ENCODE measurements at regions not wholly inside any gene's neighbourhood (a gene's known extent, or its start where the extent isn't known, plus 50 kb on each side); places are given as distances from the start of the nearest gene placed in this dataset.
A peak's percentile ranks its signal among the peaks of the same experiment; 100 is the strongest.

- Histone ChIP-seq H3F3A (ENCODE audit: insufficient read depth, low read length) (no peaks in the 10 kb centered on the region), H4K20me1 (ENCODE audit: insufficient read depth, low read length) (no peaks in the 10 kb centered on the region), H3K4me3 (ENCODE audit: low read length) (no peak overlapping the region), H3K27ac (ENCODE audit: low read length) (no peak overlapping the region), H3K9me3 (replicated peaks; ENCODE audit: insufficient read depth, low read length) (no peaks in the 10 kb centered on the region), H2AFZ (ENCODE audit: low read length) (peak overlapping the region; percentile 67; the same call in 1 of the 2 replicates), H3K9me2 (replicated peaks; ENCODE audit: insufficient read depth, low read length) (no peaks in the 10 kb centered on the region), H3K36me3 (replicated peaks; ENCODE audit: insufficient read depth, low read length) (no peaks in the 10 kb centered on the region), H3K27me3 (replicated peaks; ENCODE audit: insufficient read depth, low read length) (no peaks in the 10 kb centered on the region), H3K4me2 (ENCODE audit: low read depth, low read length) (peak overlapping the region; percentile 22; the same call in 1 of the 2 replicates), H3K9ac (ENCODE audit: low read length) (no peak overlapping the region), H3K4me1 (ENCODE audit: low read length) (peaks cover 3% of the 10 kb centered on the region; the same call in 1 of the 2 replicates), H3K79me2 (ENCODE audit: low read length) (no peaks in the 10 kb centered on the region)
- TF ChIP-seq EZH2 (optimal IDR thresholded peaks at IDR 0.05; ENCODE audit: low read depth, low read length), result no peak
- no peak for TF ChIP-seq CTCF (IDR thresholded peaks at IDR 0.05; ENCODE audit: low read length)
- TF ChIP-seq EZH2phosphoT487 (IDR thresholded peaks at IDR 0.05; ENCODE audit: low read length), result no peak
- no peak for DNase-seq
Measured at GRCh38 chr18:76266236-76266991, 228.6 kb downstream of the ZNF516 start.

GRCh38 chr18:76265497-76266235, 229.4 kb downstream of the ZNF516 start:
- no peak for DNase-seq
- Histone ChIP-seq H4K20me1 (ENCODE audit: insufficient read depth, low read length) (no peaks in the 10 kb centered on the region), H3K79me2 (ENCODE audit: low read length) (no peaks in the 10 kb centered on the region), H3K27me3 (replicated peaks; ENCODE audit: insufficient read depth, low read length) (no peaks in the 10 kb centered on the region), H3K9me3 (replicated peaks; ENCODE audit: insufficient read depth, low read length) (no peaks in the 10 kb centered on the region), H3K27ac (ENCODE audit: low read length) (no peak overlapping the region), H3K4me3 (ENCODE audit: low read length) (0 out of 2 replicates have a peak overlapping the region, but pooled peaks have one; percentile 2), H3K4me1 (ENCODE audit: low read length) (peaks cover 7% of the 10 kb centered on the region; the same call in 1 of the 2 replicates), H3K9me2 (replicated peaks; ENCODE audit: insufficient read depth, low read length) (no peaks in the 10 kb centered on the region), H3K4me2 (ENCODE audit: low read depth, low read length) (peak overlapping the region; percentile 22; the same call in 1 of the 2 replicates), H3K36me3 (replicated peaks; ENCODE audit: insufficient read depth, low read length) (no peaks in the 10 kb centered on the region), H3F3A (ENCODE audit: insufficient read depth, low read length) (no peaks in the 10 kb centered on the region), H3K9ac (ENCODE audit: low read length) (no peak overlapping the region; the same call in 1 of the 2 replicates), H2AFZ (ENCODE audit: low read length) (peak overlapping the region; percentile 67; the same call in 1 of the 2 replicates)
- TF ChIP-seq EZH2 (optimal IDR thresholded peaks at IDR 0.05; ENCODE audit: low read depth, low read length), result no peak
- TF ChIP-seq EZH2phosphoT487 (IDR thresholded peaks at IDR 0.05; ENCODE audit: low read length), result no peak
- TF ChIP-seq CTCF (IDR thresholded peaks at IDR 0.05; ENCODE audit: low read length), result no peak

- Histone ChIP-seq H4K20me1 (ENCODE audit: insufficient read depth, low read length) (no peaks in the 10 kb centered on the region), H3K4me1 (ENCODE audit: low read length) (peaks cover 7% of the 10 kb centered on the region; the same call in 1 of the 2 replicates), H3K27me3 (replicated peaks; ENCODE audit: insufficient read depth, low read length) (no peaks in the 10 kb centered on the region), H3K79me2 (ENCODE audit: low read length) (no peaks in the 10 kb centered on the region), H3K4me2 (ENCODE audit: low read depth, low read length) (no peak overlapping the region), H2AFZ (ENCODE audit: low read length) (no peak overlapping the region), H3K36me3 (replicated peaks; ENCODE audit: insufficient read depth, low read length) (no peaks in the 10 kb centered on the region), H3K9ac (ENCODE audit: low read length) (no peak overlapping the region), H3K4me3 (ENCODE audit: low read length) (no peak overlapping the region), H3K9me2 (replicated peaks; ENCODE audit: insufficient read depth, low read length) (no peaks in the 10 kb centered on the region), H3K27ac (ENCODE audit: low read length) (no peak overlapping the region), H3F3A (ENCODE audit: insufficient read depth, low read length) (no peaks in the 10 kb centered on the region), H3K9me3 (replicated peaks; ENCODE audit: insufficient read depth, low read length) (no peaks in the 10 kb centered on the region)
- TF ChIP-seq CTCF (IDR thresholded peaks at IDR 0.05; ENCODE audit: low read length) (no peak), EZH2phosphoT487 (IDR thresholded peaks at IDR 0.05; ENCODE audit: low read length) (no peak), EZH2 (optimal IDR thresholded peaks at IDR 0.05; ENCODE audit: low read depth, low read length) (no peak)
- DNase-seq, result no peak
Measured at GRCh38 chr18:76264876-76265250, 230.2 kb downstream of the ZNF516 start.
